PC-9 (cell line): ENCODE measurements at regions not wholly inside any gene's neighbourhood (a gene's known extent, or its start where the extent isn't known, plus 50 kb on each side); places are given as distances from the start of the nearest gene placed in this dataset.

ENCODE experiments used
- BruUV-seq: library from RNA; stranded (reverse); fragments of 400-500 nt; replicated peaks from 2 replicates; lab custom pipeline; 2021; lab: Mats Ljungman, UMichigan
- CTCF ChIA-PET: fragments of 300-600 bp; sonication (Branson Sonifier 250); formaldehyde crosslinking; loops from one replicate; lab custom pipeline; 2022; ENCODE audit warnings: antibody characterized with exemption; lab: Charles Lee
- POLR2A ChIA-PET: fragments of 300-600 bp; sonication (Branson Sonifier 250); formaldehyde crosslinking; loops from one replicate; lab custom pipeline; 2022; ENCODE audit warnings: antibody characterized with exemption; ENCODE audit not compliant: unreplicated experiment; lab: Charles Lee
- DNase-seq, 2 experiments: peaks; one replicate each; pipeline versions ENCODE4 v3.0.0 to v3.0.0-alpha.2; 2015 to 2022; ENCODE audit warnings: mixed read lengths in 1 of 2
- H2AFZ ChIP-seq: fragments of 200-600 bp; sonication (generic); 2 replicates; pipeline ENCODE4 v1.8.1; 2017; ENCODE audit warnings: antibody characterized with exemption
- H3F3A ChIP-seq: fragments of 200-600 bp; sonication (generic); 2 replicates; pipeline ENCODE4 v1.8.1; 2017; ENCODE audit warnings: antibody characterized with exemption, mild to moderate bottlenecking, low read depth; ENCODE audit not compliant: insufficient read depth
- H3K27ac ChIP-seq: fragments of 200-600 bp; sonication (generic); 2 replicates; pipeline ENCODE4 v1.6.1; 2016; ENCODE audit warnings: mixed run types
- H3K27me3 ChIP-seq: fragments of 200-600 bp; sonication (generic); 2 replicates; pipeline ENCODE4 v1.6.1; 2016; ENCODE audit warnings: low read depth, mixed run types; ENCODE audit not compliant: insufficient read depth
- H3K36me3 ChIP-seq: fragments of 200-600 bp; sonication (generic); 2 replicates; pipeline ENCODE4 v1.6.1; 2016; ENCODE audit warnings: low read depth, mixed run types
- H3K4me1 ChIP-seq: fragments of 200-600 bp; sonication (generic); replicated peaks from 2 replicates; pipeline ENCODE4 v1.6.1; 2016; ENCODE audit warnings: mixed run types; ENCODE audit not compliant: insufficient read depth
- H3K4me2 ChIP-seq: fragments of 200-600 bp; sonication (generic); 2 replicates; pipeline ENCODE4 v1.6.1; 2017; ENCODE audit warnings: mixed run types
- H3K4me3 ChIP-seq: fragments of 200-600 bp; sonication (generic); 2 replicates; pipeline ENCODE4 v1.6.1; 2016; ENCODE audit warnings: mixed run types
- H3K79me2 ChIP-seq: fragments of 200-600 bp; sonication (generic); 2 replicates; pipeline ENCODE4 v1.6.1; 2017; ENCODE audit warnings: low read depth, mixed run types
- H3K9me2 ChIP-seq: fragments of 200-600 bp; sonication (generic); 2 replicates; pipeline ENCODE4 v1.8.1; 2017; ENCODE audit warnings: mild to moderate bottlenecking; ENCODE audit not compliant: insufficient read depth
- H3K9me3 ChIP-seq: fragments of 200-600 bp; sonication (generic); 2 replicates; pipeline ENCODE4 v1.8.1; 2016; ENCODE audit warnings: low read depth; ENCODE audit not compliant: insufficient read depth
- H4K20me1 ChIP-seq: fragments of 200-600 bp; sonication (generic); 2 replicates; pipeline ENCODE4 v1.8.1; 2017; ENCODE audit not compliant: insufficient read depth
- CTCF ChIP-seq: fragments of 200-600 bp; sonication (generic); conservative IDR thresholded peaks from 2 replicates; pipeline ENCODE4 v1.6.1; 2017; ENCODE audit warnings: mixed run types, antibody characterized with exemption, mild to moderate bottlenecking, moderate library complexity
- EZH2 ChIP-seq: fragments of 200-600 bp; sonication (generic); IDR thresholded peaks from 2 replicates; pipeline ENCODE4 v1.8.0; 2017; ENCODE audit warnings: antibody characterized with exemption, low read depth
- intact Hi-C: fragments of 100-400 bp; cut with micrococcal nuclease; formaldehyde crosslinking; loops from one replicate; pipeline ENCODE4 v1.10.0; 2022; ENCODE audit not compliant: unreplicated experiment

GRCh38 chr2:204359076-204359475 is 186.2 kb upstream of the PARD3B start:
- ChIA-PET CTCF (no interaction called here), POLR2A (no interaction called here)
- intact Hi-C loops, result no loop called here
- Histone ChIP-seq H3K9me3 (no peaks in the 10 kb centered on the region), H3K9me2 (no peaks in the 10 kb centered on the region), H3K79me2 (no peaks in the 10 kb centered on the region), H3K4me3 (no peak overlapping the region), H3F3A (no peaks in the 10 kb centered on the region), H3K27ac (no peak overlapping the region), H3K27me3 (no peaks in the 10 kb centered on the region), H3K4me2 (no peak overlapping the region), H3K4me1 (no peaks in the 10 kb centered on the region), H4K20me1 (no peaks in the 10 kb centered on the region), H2AFZ (no peak overlapping the region), H3K36me3 (no peaks in the 10 kb centered on the region)
- no TSS peak for BruUV-seq
- no peak for DNase-seq
- TF ChIP-seq EZH2 (no peak), CTCF (no peak)

GRCh38 chr2:204360218-204361007 is 184.9 kb upstream of the PARD3B start:
- intact Hi-C loops, result no loop called here

GRCh38 chr2:204361738-204362137 is 183.5 kb upstream of the PARD3B start:
- Histone ChIP-seq H3K79me2 (no peaks in the 10 kb centered on the region), H3K9me2 (no peaks in the 10 kb centered on the region), H3K4me1 (no peaks in the 10 kb centered on the region), H3F3A (no peaks in the 10 kb centered on the region), H3K4me3 (no peak overlapping the region), H3K36me3 (no peaks in the 10 kb centered on the region), H3K9me3 (no peaks in the 10 kb centered on the region), H3K27ac (no peak overlapping the region), H3K4me2 (no peak overlapping the region), H2AFZ (no peak overlapping the region), H3K27me3 (no peaks in the 10 kb centered on the region), H4K20me1 (no peaks in the 10 kb centered on the region)
- ChIA-PET CTCF (no interaction called here), POLR2A (no interaction called here)
- TF ChIP-seq CTCF (no peak), EZH2 (no peak)
- intact Hi-C loops, result no loop called here
- no TSS peak for BruUV-seq
- DNase-seq, result no peak

More at GRCh38 chr2:204360218-204361007, 184.9 kb upstream of the PARD3B start:
- DNase-seq, result no peak
- no peak overlapping the region for H2AFZ ChIP-seq
- H3K4me2 ChIP-seq, result no peak overlapping the region
- no peaks in the 10 kb centered on the region for H4K20me1 ChIP-seq
- H3K27ac ChIP-seq, result no peak overlapping the region
- no peaks in the 10 kb centered on the region for H3K79me2 ChIP-seq
- ChIA-PET POLR2A (no interaction called here), CTCF (no interaction called here)
- BruUV-seq, result no TSS peak
- TF ChIP-seq CTCF (no peak), EZH2 (no peak)
- H3K36me3 ChIP-seq, result no peaks in the 10 kb centered on the region
- no peaks in the 10 kb centered on the region for H3K4me1 ChIP-seq
- H3K27me3 ChIP-seq, result no peaks in the 10 kb centered on the region
- H3K9me3 ChIP-seq, result no peaks in the 10 kb centered on the region
- H3F3A ChIP-seq, result no peaks in the 10 kb centered on the region
- no peaks in the 10 kb centered on the region for H3K9me2 ChIP-seq
- no peak overlapping the region for H3K4me3 ChIP-seq
